ENCODE measurements at regions not wholly inside any gene's neighbourhood (a gene's known extent, or its start where the extent isn't known, plus 50 kb on each side); places are given as distances from the start of the nearest gene placed in this dataset.
"Not testable (repeated sequence)": the region's sequence is repeated elsewhere in the genome, so short reads cannot be mapped to it uniquely, and the experiment has no call there.

DNA sequence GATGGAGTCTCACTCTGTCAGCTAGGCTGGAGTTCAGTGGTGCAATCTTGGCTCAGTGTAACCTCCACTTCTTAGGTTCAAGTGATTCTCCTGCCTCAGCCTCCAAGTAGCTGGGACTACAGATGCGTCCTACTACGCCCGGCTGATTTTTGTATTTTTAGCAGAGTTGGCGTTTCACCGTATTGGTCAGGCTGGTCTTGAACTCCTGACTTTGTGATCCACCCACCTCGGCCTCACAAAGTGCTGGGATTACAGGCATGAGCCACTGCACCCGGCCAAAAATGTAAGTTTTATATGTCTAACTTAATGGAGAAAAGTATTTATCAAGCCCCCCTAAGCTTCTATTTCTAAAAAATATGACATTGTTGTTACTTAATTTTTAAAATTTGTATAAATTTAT is 98.2 kb upstream of the RIOK2 start:
- H3K9me3 ChIP-seq (ENCODE audit: low read depth, low read length) = no peaks in the 10 kb centered on the region
- no peak for TF ChIP-seq POLR2AphosphoS5 (IDR thresholded peaks at IDR 0.05; ENCODE audit: borderline replicate concordance, low read depth, low read length)
- no peak for TF ChIP-seq EZH2 (IDR thresholded peaks at IDR 0.05)
- no peak for TF ChIP-seq FOXP2 (optimal IDR thresholded peaks at IDR 0.05; ENCODE audit: control extremely low read depth, extremely low read length, insufficient read depth)
- DNase-seq (ENCODE audit: low read depth, low spot score) = no peak
- no peaks in the 10 kb centered on the region for H3K36me3 ChIP-seq (ENCODE audit: insufficient read depth, low read length)
- no peak overlapping the region for H3K4me3 ChIP-seq
- no peak overlapping the region for H3K27ac ChIP-seq
- H3K9ac ChIP-seq (ENCODE audit: insufficient read length) = no peak overlapping the region

DNA sequence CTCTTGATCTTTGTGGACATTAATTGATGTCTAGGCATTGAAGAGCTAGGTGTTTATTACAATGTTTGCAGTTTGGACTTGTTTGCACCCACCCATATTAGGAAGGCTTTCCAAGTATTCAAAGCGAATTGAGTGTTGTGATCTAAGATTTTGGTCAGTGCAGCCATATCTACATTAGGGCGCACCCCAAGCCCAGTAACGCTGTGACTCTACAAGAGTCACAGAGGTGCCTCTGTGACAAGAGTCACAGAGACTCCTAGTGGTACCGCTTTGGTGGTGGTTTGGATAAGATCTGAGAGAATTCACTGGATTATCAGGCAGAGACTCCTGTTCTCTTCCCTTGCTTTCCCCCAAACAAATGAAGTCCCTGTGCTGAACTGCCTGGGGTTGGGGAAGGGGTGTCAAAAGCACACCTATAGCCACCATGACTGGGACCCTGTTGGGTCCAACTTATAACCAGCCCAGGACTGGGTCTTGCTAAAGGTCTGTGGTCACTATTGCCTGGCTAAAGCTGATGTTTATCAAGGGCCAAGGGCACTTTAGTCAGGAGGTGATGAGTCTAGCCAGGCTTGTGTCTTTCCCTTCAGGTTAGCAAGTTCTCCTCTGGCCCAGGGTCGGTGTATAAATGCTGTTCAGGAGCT is 114.1 kb upstream of the RIOK2 start:
- peak; percentile 2 for DNase-seq (ENCODE audit: low read depth, low spot score)
- Histone ChIP-seq H3K9ac (ENCODE audit: insufficient read length) (no peak overlapping the region), H3K36me3 (ENCODE audit: insufficient read depth, low read length) (no peaks in the 10 kb centered on the region), H3K9me3 (ENCODE audit: low read depth, low read length) (no peaks in the 10 kb centered on the region), H3K27ac (no peak overlapping the region), H3K4me3 (no peak overlapping the region)
- no peak for TF ChIP-seq FOXP2 (optimal IDR thresholded peaks at IDR 0.05; ENCODE audit: control extremely low read depth, extremely low read length, insufficient read depth)
- TF ChIP-seq POLR2AphosphoS5 (IDR thresholded peaks at IDR 0.05; ENCODE audit: borderline replicate concordance, low read depth, low read length) = no peak
- TF ChIP-seq EZH2 (IDR thresholded peaks at IDR 0.05) = no peak

GRCh38 chr5:97297704-97298091 is 114.7 kb upstream of the RIOK2 start:
- no peak overlapping the region for H3K4me3 ChIP-seq
- no peak overlapping the region for H3K9ac ChIP-seq (ENCODE audit: insufficient read length)
- DNase-seq (ENCODE audit: low read depth, low spot score) = no peak
- no peak for TF ChIP-seq EZH2 (IDR thresholded peaks at IDR 0.05)
- no peak for TF ChIP-seq FOXP2 (optimal IDR thresholded peaks at IDR 0.05; ENCODE audit: control extremely low read depth, extremely low read length, insufficient read depth)
- TF ChIP-seq POLR2AphosphoS5 (IDR thresholded peaks at IDR 0.05; ENCODE audit: borderline replicate concordance, low read depth, low read length) = no peak
- no peaks in the 10 kb centered on the region for H3K9me3 ChIP-seq (ENCODE audit: low read depth, low read length)
- no peak overlapping the region for H3K27ac ChIP-seq
- no peaks in the 10 kb centered on the region for H3K36me3 ChIP-seq (ENCODE audit: insufficient read depth, low read length)

GRCh38 chr5:97301181-97301580 is 118.1 kb upstream of the RIOK2 start:
- H3K27ac ChIP-seq; DNase-seq (ENCODE audit: low read depth, low spot score); H3K9ac ChIP-seq (ENCODE audit: insufficient read length); H3K9me3 ChIP-seq (ENCODE audit: low read depth, low read length); H3K4me3 ChIP-seq; H3K36me3 ChIP-seq (ENCODE audit: insufficient read depth, low read length): not testable (repeated sequence)

DNA sequence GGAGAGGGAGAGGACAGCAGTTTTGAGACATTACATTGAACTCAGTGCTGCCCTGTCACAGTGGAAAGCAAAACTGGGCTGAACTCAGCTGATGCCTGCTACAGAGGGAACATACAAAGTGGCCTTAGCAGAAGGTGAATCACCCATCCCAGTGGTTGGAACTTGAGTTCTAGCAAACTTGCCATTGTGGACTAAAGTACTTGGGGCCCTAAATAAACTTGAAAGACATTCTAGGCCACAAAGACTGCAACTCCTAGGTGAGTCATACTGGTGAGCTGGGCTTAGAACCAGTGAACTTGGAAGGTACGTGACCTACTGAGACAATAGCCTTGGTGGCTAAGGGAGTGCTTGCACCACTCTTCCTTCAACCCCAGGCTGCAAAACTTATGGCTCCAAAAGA is 155.7 kb upstream of the RIOK2 start:
- no peak for DNase-seq (ENCODE audit: low read depth, low spot score)
- TF ChIP-seq EZH2 (IDR thresholded peaks at IDR 0.05) = no peak
- no peak for TF ChIP-seq POLR2AphosphoS5 (IDR thresholded peaks at IDR 0.05; ENCODE audit: borderline replicate concordance, low read depth, low read length)
- no peak for TF ChIP-seq FOXP2 (optimal IDR thresholded peaks at IDR 0.05; ENCODE audit: control extremely low read depth, extremely low read length, insufficient read depth)
- Histone ChIP-seq H3K4me3 (no peak overlapping the region), H3K9ac (ENCODE audit: insufficient read length) (no peak overlapping the region), H3K9me3 (ENCODE audit: low read depth, low read length) (no peaks in the 10 kb centered on the region), H3K27ac (no peak overlapping the region), H3K36me3 (ENCODE audit: insufficient read depth, low read length) (no peaks in the 10 kb centered on the region)

GRCh38 chr5:97355775-97356174 is 172.7 kb upstream of the RIOK2 start:
- H3K27ac ChIP-seq = no peak overlapping the region
- no peak overlapping the region for H3K9ac ChIP-seq (ENCODE audit: insufficient read length)
- H3K4me3 ChIP-seq = no peak overlapping the region
- TF ChIP-seq FOXP2 (optimal IDR thresholded peaks at IDR 0.05; ENCODE audit: control extremely low read depth, extremely low read length, insufficient read depth) = no peak
- TF ChIP-seq EZH2 (IDR thresholded peaks at IDR 0.05) = no peak
- no peak for TF ChIP-seq POLR2AphosphoS5 (IDR thresholded peaks at IDR 0.05; ENCODE audit: borderline replicate concordance, low read depth, low read length)
- no peaks in the 10 kb centered on the region for H3K36me3 ChIP-seq (ENCODE audit: insufficient read depth, low read length)
- H3K9me3 ChIP-seq (ENCODE audit: low read depth, low read length) = no peaks in the 10 kb centered on the region
- DNase-seq (ENCODE audit: low read depth, low spot score) = no peak

DNA sequence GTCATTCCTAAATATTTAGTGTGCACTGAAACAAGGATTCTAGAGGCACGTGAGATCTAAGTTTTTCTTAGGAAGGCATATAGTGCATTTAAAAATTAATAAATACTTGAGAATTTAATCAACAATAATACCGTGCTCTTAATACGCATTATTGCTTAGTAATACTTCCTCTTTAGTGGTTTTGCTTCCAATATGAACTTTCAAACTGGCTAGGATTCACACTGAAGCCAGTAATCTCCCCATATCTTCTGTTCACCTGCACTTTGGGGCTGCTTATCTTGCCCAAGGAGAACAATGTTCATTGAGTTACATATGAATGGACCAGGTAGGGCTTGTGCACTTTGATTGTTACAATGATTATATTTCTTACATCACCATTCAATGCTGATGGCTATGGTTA is 180.5 kb upstream of the RIOK2 start:
- H3K36me3 ChIP-seq (ENCODE audit: insufficient read depth, low read length) = no peaks in the 10 kb centered on the region
- H3K9ac ChIP-seq (ENCODE audit: insufficient read length) = no peak overlapping the region
- TF ChIP-seq FOXP2 (optimal IDR thresholded peaks at IDR 0.05; ENCODE audit: control extremely low read depth, extremely low read length, insufficient read depth) = no peak
- no peak for TF ChIP-seq POLR2AphosphoS5 (IDR thresholded peaks at IDR 0.05; ENCODE audit: borderline replicate concordance, low read depth, low read length)
- no peak for TF ChIP-seq EZH2 (IDR thresholded peaks at IDR 0.05)
- no peaks in the 10 kb centered on the region for H3K9me3 ChIP-seq (ENCODE audit: low read depth, low read length)
- H3K4me3 ChIP-seq = no peak overlapping the region
- DNase-seq (ENCODE audit: low read depth, low spot score) = no peak
- H3K27ac ChIP-seq = no peak overlapping the region

DNA sequence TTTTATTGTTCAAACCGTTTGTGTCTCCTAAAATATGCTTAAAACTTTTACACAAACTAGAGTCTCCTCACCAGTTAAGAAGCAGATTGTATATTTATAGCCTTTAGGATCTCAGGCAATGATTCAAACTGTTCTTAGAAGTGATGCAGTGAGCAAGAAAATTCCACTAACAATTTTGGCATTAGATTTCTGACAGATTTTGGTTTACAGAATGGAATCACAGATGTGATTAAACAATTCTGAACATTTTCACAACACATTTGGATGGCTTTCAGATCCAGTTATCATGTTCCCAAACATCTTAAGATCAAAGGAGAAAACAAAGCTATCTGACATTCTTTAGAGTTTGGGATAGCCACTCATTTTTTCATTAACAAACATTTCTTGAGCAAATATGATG is 181.7 kb upstream of the RIOK2 start:
- H3K9ac ChIP-seq (ENCODE audit: insufficient read length) = no peak overlapping the region
- H3K4me3 ChIP-seq = no peak overlapping the region
- no peak for DNase-seq (ENCODE audit: low read depth, low spot score)
- H3K27ac ChIP-seq = no peak overlapping the region
- no peaks in the 10 kb centered on the region for H3K9me3 ChIP-seq (ENCODE audit: low read depth, low read length)
- H3K36me3 ChIP-seq (ENCODE audit: insufficient read depth, low read length) = no peaks in the 10 kb centered on the region
- no peak for TF ChIP-seq FOXP2 (optimal IDR thresholded peaks at IDR 0.05; ENCODE audit: control extremely low read depth, extremely low read length, insufficient read depth)
- no peak for TF ChIP-seq EZH2 (IDR thresholded peaks at IDR 0.05)
- TF ChIP-seq POLR2AphosphoS5 (IDR thresholded peaks at IDR 0.05; ENCODE audit: borderline replicate concordance, low read depth, low read length) = no peak

DNA sequence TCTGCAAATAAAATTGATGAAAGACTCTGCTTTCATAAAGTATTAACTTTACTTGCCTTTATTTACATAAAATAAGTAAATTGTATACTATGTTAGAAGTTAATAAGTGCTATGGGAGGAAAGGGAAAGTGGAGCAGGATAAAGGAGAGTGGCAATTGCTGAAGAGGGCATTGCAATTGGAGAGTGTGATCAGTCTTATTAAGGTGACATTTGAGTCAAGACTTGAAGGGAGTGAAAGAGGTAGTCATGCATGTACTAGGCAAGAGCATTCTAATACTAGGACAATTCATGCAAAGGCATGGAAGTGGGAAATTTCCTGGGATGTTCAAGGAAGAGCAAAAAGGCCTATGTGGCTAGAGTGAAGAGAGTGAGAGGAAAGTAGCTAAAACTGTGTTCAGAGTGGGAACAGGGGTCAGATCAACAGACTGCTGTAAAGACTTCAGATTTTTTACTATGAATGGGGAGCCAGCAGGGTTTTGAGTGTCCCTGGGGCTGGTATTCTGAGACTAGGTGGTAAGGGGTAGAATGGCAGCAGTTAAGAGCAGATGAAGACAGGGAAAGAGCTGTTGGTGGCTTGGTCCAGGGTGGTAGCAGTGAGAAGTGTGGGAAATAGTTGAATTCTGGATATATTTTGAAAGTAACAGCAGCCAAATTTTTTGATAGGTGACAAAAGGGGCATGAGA is 182.3 kb upstream of the RIOK2 start:
- TF ChIP-seq POLR2AphosphoS5 (IDR thresholded peaks at IDR 0.05; ENCODE audit: borderline replicate concordance, low read depth, low read length) = no peak
- TF ChIP-seq EZH2 (IDR thresholded peaks at IDR 0.05) = no peak
- TF ChIP-seq FOXP2 (optimal IDR thresholded peaks at IDR 0.05; ENCODE audit: control extremely low read depth, extremely low read length, insufficient read depth) = no peak
- no peak for DNase-seq (ENCODE audit: low read depth, low spot score)
- Histone ChIP-seq H3K27ac (no peak overlapping the region), H3K36me3 (ENCODE audit: insufficient read depth, low read length) (no peaks in the 10 kb centered on the region), H3K4me3 (no peak overlapping the region), H3K9ac (ENCODE audit: insufficient read length) (no peak overlapping the region), H3K9me3 (ENCODE audit: low read depth, low read length) (no peaks in the 10 kb centered on the region)

All from SK-N-MC (cell line).